ENCODE measurements at regions not wholly inside any gene's neighbourhood (a gene's known extent, or its start where the extent isn't known, plus 50 kb on each side); places are given as distances from the start of the nearest gene placed in this dataset.

GRCh38 chr3:184502123-184502667 is 59.4 kb upstream of the EPHB3 start:
- no peak for TF ChIP-seq EZH2 (IDR thresholded peaks at IDR 0.05; ENCODE audit: insufficient read depth, low read length)
- TF ChIP-seq CTCF (IDR thresholded peaks at IDR 0.05; ENCODE audit: insufficient read depth, low read depth, low read length) = no peak
